ENCODE measurements at regions not wholly inside any gene's neighbourhood (a gene's known extent, or its start where the extent isn't known, plus 50 kb on each side); places are given as distances from the start of the nearest gene placed in this dataset.

DNA sequence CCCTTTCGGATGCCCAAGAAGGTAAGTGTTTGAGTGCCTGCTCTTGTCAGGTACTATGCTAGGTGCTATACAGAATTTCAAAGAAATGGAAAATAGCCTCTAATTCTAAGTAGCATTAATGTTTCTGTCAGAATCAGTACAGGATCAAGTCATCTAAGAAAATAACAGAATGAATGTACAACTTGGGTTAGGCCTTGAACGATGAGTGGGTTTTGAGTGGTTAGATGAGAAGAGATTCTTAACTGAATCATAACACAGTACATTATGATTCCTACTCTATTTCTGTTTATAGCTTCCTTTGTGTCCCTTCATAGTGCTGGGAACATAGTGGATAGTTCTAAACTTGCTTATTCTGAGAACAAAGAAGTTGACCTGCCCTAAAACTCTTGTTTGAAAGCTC is 253.9 kb downstream of the GLUD2 start:
- Histone ChIP-seq H3K27ac (ENCODE audit: low read depth in 1 of 3, low read length in 2 of 3) (no peak overlapping the region), H3K4me1 (ENCODE audit: control insufficient read depth in 3 of 3, insufficient read depth in 2 of 3, low read depth in 1 of 3, low read length in 2 of 3) (no peaks in the 10 kb centered on the region), H3K36me3 (ENCODE audit: control insufficient read depth in 3 of 3, insufficient read depth in 2 of 3, low read depth in 1 of 3, low read length in 3 of 3) (no peaks in the 10 kb centered on the region), H3K4me3 (ENCODE audit: low read depth in 1 of 3, low read length in 3 of 3) (no peak overlapping the region), H3K27me3 (ENCODE audit: control insufficient read depth in 3 of 3, insufficient read depth in 3 of 3, low read length in 3 of 3) (no peaks in the 10 kb centered on the region), H3K9me3 (ENCODE audit: control insufficient read depth in 2 of 2, insufficient read depth in 1 of 2, low read depth in 1 of 2, low read length in 1 of 2) (no peaks in the 10 kb centered on the region)
- FAIRE-seq (no peak), DNase-seq (no peak)
- 81 to 90% (median 88%) methylated on average over 2 of the region's 2 CpGs for WGBS, 3 donors

DNA sequence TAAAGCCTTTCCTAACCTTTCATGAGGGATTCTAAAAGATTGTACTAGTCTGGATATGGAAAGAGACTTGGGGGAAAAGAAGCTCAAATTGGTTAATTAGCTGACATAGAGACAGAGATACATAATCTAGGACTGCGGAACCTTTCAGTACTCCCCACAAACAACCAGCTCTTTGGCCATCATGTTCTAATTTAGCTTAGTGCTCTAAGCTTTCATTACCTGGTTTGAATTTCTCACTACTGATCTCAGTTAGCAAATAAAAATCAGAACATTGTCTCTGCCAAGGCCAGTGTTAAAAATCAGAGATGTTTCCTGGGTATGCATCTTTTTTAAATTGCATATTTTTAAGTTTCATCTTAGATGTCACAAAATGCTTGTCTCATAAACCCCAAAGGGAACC is 254.4 kb downstream of the GLUD2 start:
- Histone ChIP-seq H3K27ac (ENCODE audit: low read depth in 1 of 3, low read length in 2 of 3) (no peak overlapping the region), H3K9me3 (ENCODE audit: control insufficient read depth in 2 of 2, insufficient read depth in 1 of 2, low read depth in 1 of 2, low read length in 1 of 2) (no peaks in the 10 kb centered on the region), H3K27me3 (ENCODE audit: control insufficient read depth in 3 of 3, insufficient read depth in 3 of 3, low read length in 3 of 3) (no peaks in the 10 kb centered on the region), H3K4me1 (ENCODE audit: control insufficient read depth in 3 of 3, insufficient read depth in 2 of 3, low read depth in 1 of 3, low read length in 2 of 3) (no peaks in the 10 kb centered on the region), H3K36me3 (ENCODE audit: control insufficient read depth in 3 of 3, insufficient read depth in 2 of 3, low read depth in 1 of 3, low read length in 3 of 3) (no peaks in the 10 kb centered on the region), H3K4me3 (ENCODE audit: low read depth in 1 of 3, low read length in 3 of 3) (no peak overlapping the region)
- WGBS, 3 donors = 93 to 100% (median 95%) methylated on average over 1 of the region's 1 CpG
- DNase-seq (no peak), FAIRE-seq (no peak)

DNA sequence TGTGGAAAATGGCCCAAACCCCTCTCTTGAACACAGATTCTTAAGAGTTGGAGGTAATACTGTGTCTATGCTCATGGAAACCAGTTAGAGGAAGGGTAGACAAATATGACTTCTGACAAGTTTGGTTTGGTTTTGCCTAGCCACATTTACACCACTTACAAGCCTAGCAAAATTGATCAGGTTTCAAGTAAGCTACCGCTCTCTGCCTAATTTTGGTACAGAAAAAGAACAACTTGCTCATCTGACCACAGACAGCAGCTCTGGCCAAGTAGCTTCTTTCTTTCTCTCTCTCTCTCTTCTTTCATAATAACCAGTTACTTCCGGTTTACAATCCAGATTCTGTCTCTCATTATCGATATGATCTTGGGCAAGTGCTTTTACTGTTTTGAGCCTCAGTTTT is 260.0 kb downstream of the GLUD2 start:
- 61 to 88% (median 87%) methylated on average over 3 of the region's 3 CpGs for WGBS, 3 donors
- H3K4me1 ChIP-seq (ENCODE audit: control insufficient read depth in 3 of 3, insufficient read depth in 2 of 3, low read depth in 1 of 3, low read length in 2 of 3) = no peaks in the 10 kb centered on the region
- FAIRE-seq (no peak), DNase-seq (no peak)
- no peaks in the 10 kb centered on the region for H3K36me3 ChIP-seq (ENCODE audit: control insufficient read depth in 3 of 3, insufficient read depth in 2 of 3, low read depth in 1 of 3, low read length in 3 of 3)
- H3K4me3 ChIP-seq (ENCODE audit: low read depth in 1 of 3, low read length in 3 of 3) = no peak overlapping the region
- H3K9me3 ChIP-seq (ENCODE audit: control insufficient read depth in 2 of 2, insufficient read depth in 1 of 2, low read depth in 1 of 2, low read length in 1 of 2) = no peaks in the 10 kb centered on the region
- H3K27ac ChIP-seq (ENCODE audit: low read depth in 1 of 3, low read length in 2 of 3) = no peak overlapping the region
- H3K27me3 ChIP-seq (ENCODE audit: control insufficient read depth in 3 of 3, insufficient read depth in 3 of 3, low read length in 3 of 3) = no peaks in the 10 kb centered on the region

DNA sequence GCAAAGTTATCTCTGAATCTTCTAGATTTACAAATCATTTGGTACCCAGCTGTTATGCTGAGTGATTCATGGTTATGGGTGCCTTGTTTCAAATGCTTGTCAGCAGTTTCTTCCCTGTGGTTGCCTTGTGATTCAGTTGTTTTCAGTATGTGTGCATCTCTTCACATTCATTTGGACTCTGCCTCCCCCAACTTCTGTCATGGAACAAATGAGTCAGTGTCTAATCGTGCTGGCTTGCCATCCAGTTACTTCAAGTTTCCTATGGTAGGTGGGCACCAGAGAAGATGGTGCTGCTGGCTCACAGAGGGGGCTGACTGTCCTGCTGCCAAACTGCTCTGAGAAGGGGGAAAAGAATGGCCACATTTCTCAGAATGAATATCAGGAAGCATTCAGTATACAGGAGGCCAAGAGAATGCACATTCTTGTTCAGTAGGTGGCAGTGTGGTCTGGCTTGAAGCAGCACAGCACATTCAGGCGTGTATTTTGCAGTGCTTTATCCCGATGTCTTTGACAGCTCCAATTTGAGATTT is 260.9 kb downstream of the GLUD2 start:
- Histone ChIP-seq H3K27me3 (ENCODE audit: control insufficient read depth in 3 of 3, insufficient read depth in 3 of 3, low read length in 3 of 3) (no peaks in the 10 kb centered on the region), H3K27ac (ENCODE audit: low read depth in 1 of 3, low read length in 2 of 3) (no peak overlapping the region), H3K9me3 (ENCODE audit: control insufficient read depth in 2 of 2, insufficient read depth in 1 of 2, low read depth in 1 of 2, low read length in 1 of 2) (no peaks in the 10 kb centered on the region), H3K4me1 (ENCODE audit: control insufficient read depth in 3 of 3, insufficient read depth in 2 of 3, low read depth in 1 of 3, low read length in 2 of 3) (no peaks in the 10 kb centered on the region), H3K4me3 (ENCODE audit: low read depth in 1 of 3, low read length in 3 of 3) (no peak overlapping the region), H3K36me3 (ENCODE audit: control insufficient read depth in 3 of 3, insufficient read depth in 2 of 3, low read depth in 1 of 3, low read length in 3 of 3) (no peaks in the 10 kb centered on the region)
- FAIRE-seq = no peak
- WGBS, 3 donors = 6 to 21% (median 9%) methylated on average over 3 of the region's 3 CpGs
- DNase-seq = peak in 1 of 2 donors; percentile 7

DNA sequence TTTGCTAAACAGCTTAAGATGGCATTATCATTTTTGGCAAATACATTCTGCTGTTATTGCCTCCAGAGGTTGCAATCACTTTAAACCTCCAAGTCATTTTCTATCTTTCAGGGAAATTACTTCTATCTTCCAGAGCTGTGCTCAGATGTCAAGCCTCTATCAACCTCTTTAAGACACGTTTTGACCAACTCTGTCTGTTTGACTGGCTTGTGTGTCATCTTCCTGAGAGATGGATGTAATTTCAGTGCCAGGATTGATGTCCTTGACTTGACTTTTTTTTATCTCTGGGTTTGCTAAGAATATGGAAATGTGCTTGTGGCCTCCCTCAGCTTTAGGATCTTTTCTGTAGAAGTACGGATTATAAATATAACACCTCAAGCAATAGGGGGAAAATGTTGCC is 263.4 kb downstream of the GLUD2 start:
- no peak overlapping the region for H3K27ac ChIP-seq (ENCODE audit: low read depth in 1 of 3, low read length in 2 of 3)
- DNase-seq (no peak), FAIRE-seq (no peak)
- H3K36me3 ChIP-seq (ENCODE audit: control insufficient read depth in 3 of 3, insufficient read depth in 2 of 3, low read depth in 1 of 3, low read length in 3 of 3) = no peaks in the 10 kb centered on the region
- H3K9me3 ChIP-seq (ENCODE audit: control insufficient read depth in 2 of 2, insufficient read depth in 1 of 2, low read depth in 1 of 2, low read length in 1 of 2) = no peaks in the 10 kb centered on the region
- WGBS, 3 donors = 45 to 67% (median 47%) methylated on average over 2 of the region's 2 CpGs
- H3K27me3 ChIP-seq (ENCODE audit: control insufficient read depth in 3 of 3, insufficient read depth in 3 of 3, low read length in 3 of 3) = no peaks in the 10 kb centered on the region
- H3K4me3 ChIP-seq (ENCODE audit: low read depth in 1 of 3, low read length in 3 of 3) = no peak overlapping the region
- H3K4me1 ChIP-seq (ENCODE audit: control insufficient read depth in 3 of 3, insufficient read depth in 2 of 3, low read depth in 1 of 3, low read length in 2 of 3) = no peaks in the 10 kb centered on the region

DNA sequence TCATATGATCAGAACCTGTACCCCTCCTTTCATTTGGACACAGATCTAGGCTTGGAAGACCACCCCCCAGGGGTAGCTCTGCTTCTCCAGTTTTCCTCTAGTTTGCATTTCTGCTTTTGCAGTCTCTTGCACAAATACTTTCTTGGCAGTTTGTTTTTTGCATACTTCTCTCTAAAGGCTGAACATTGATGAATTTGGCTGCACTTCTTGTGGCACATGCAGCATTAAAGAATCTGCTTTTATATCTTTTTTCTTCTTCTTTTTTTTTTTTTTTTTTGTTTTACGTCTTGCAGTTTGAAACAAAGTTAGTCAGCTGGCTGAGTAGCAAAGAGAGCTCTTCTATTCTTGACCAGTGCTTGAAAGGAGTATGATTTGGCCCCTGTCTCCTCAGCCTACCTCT is 273.0 kb downstream of the GLUD2 start:
- H3K36me3 ChIP-seq (ENCODE audit: control insufficient read depth in 3 of 3, insufficient read depth in 2 of 3, low read depth in 1 of 3, low read length in 3 of 3) = no peaks in the 10 kb centered on the region
- H3K4me3 ChIP-seq (ENCODE audit: low read depth in 1 of 3, low read length in 3 of 3) = no peak overlapping the region
- no peak overlapping the region for H3K27ac ChIP-seq (ENCODE audit: low read depth in 1 of 3, low read length in 2 of 3)
- 50 to 93% (median 85%) methylated on average over 1 of the region's 1 CpG for WGBS, 3 donors
- H3K4me1 ChIP-seq (ENCODE audit: control insufficient read depth in 3 of 3, insufficient read depth in 2 of 3, low read depth in 1 of 3, low read length in 2 of 3) = no peaks in the 10 kb centered on the region
- H3K27me3 ChIP-seq (ENCODE audit: control insufficient read depth in 3 of 3, insufficient read depth in 3 of 3, low read length in 3 of 3) = no peaks in the 10 kb centered on the region
- H3K9me3 ChIP-seq (ENCODE audit: control insufficient read depth in 2 of 2, insufficient read depth in 1 of 2, low read depth in 1 of 2, low read length in 1 of 2) = no peaks in the 10 kb centered on the region
- FAIRE-seq (no peak), DNase-seq (no peak)

DNA sequence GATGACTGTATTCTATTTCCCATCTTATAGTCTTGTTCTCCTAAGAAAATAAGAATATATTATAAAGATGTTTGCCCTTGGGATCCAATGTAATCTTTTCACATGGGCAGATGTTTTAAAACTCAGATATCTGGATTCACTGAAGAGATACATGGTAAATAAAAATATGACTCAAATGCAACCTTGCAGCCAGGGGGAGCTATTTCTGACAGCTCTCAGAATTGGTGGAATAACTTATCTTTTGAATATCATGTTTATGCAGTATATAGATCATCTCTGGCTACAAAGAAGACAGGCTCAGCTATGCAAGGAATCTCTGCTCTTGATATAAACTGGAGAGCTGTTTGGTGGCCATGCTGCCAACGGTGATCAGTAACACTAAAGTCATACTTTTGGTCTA is 274.7 kb downstream of the GLUD2 start:
- FAIRE-seq (peak; percentile 47), DNase-seq (no peak)
- no peaks in the 10 kb centered on the region for H3K4me1 ChIP-seq (ENCODE audit: control insufficient read depth in 3 of 3, insufficient read depth in 2 of 3, low read depth in 1 of 3, low read length in 2 of 3)
- H3K27ac ChIP-seq (ENCODE audit: low read depth in 1 of 3, low read length in 2 of 3) = no peak overlapping the region
- no peak overlapping the region for H3K4me3 ChIP-seq (ENCODE audit: low read depth in 1 of 3, low read length in 3 of 3)
- 36 to 74% (median 57%) methylated on average over 1 of the region's 1 CpG for WGBS, 3 donors
- H3K36me3 ChIP-seq (ENCODE audit: control insufficient read depth in 3 of 3, insufficient read depth in 2 of 3, low read depth in 1 of 3, low read length in 3 of 3) = no peaks in the 10 kb centered on the region
- no peaks in the 10 kb centered on the region for H3K9me3 ChIP-seq (ENCODE audit: control insufficient read depth in 2 of 2, insufficient read depth in 1 of 2, low read depth in 1 of 2, low read length in 1 of 2)
- no peaks in the 10 kb centered on the region for H3K27me3 ChIP-seq (ENCODE audit: control insufficient read depth in 3 of 3, insufficient read depth in 3 of 3, low read length in 3 of 3)

DNA sequence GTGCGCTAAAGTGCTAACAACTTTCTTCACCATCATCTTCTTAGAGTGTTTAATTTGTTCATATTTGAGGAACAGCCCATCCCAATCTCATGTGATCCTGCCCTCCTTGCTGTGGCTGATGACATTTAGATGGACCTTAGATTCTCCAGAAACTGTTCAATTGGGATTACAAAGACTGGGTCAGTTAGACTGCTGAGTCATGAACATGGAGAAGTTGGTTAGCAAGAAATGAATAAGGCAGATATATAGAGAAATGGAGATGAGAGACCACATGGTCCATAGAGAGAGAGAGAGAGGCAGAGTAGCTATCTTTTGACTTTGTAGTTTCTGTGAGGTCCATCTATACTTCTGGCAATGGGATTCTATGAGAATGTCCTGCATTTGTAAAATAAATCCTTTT is 275.9 kb downstream of the GLUD2 start:
- H3K4me3 ChIP-seq (ENCODE audit: low read depth in 1 of 3, low read length in 3 of 3) = no peak overlapping the region
- H3K27ac ChIP-seq (ENCODE audit: low read depth in 1 of 3, low read length in 2 of 3) = no peak overlapping the region
- WGBS, 3 donors = 75 to 100% (median 94%) methylated on average over 1 of the region's 1 CpG
- H3K4me1 ChIP-seq (ENCODE audit: control insufficient read depth in 3 of 3, insufficient read depth in 2 of 3, low read depth in 1 of 3, low read length in 2 of 3) = no peaks in the 10 kb centered on the region
- no peaks in the 10 kb centered on the region for H3K27me3 ChIP-seq (ENCODE audit: control insufficient read depth in 3 of 3, insufficient read depth in 3 of 3, low read length in 3 of 3)
- H3K9me3 ChIP-seq (ENCODE audit: control insufficient read depth in 2 of 2, insufficient read depth in 1 of 2, low read depth in 1 of 2, low read length in 1 of 2) = no peaks in the 10 kb centered on the region
- no peak for DNase-seq
- FAIRE-seq = no peak
- H3K36me3 ChIP-seq (ENCODE audit: control insufficient read depth in 3 of 3, insufficient read depth in 2 of 3, low read depth in 1 of 3, low read length in 3 of 3) = no peaks in the 10 kb centered on the region

DNA sequence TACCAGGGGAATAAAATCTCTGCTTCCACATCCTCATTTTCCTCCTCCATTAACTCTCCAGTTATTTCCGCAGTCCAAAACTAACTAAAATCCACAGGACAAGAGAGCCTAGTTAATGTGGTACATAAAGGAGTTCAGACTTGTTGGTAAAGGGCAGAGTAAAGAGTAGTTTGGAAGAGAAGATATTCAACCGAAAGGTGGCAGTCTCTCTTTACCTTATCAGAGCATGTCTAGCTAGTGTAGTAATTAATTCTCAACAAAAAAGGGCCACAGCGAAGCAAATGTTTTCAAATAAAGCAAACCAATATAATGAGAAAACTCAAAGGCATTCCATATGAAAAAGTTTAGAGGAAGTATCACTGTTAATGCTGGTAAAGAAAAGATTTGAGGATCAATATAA is 286.5 kb downstream of the GLUD2 start:
- H3K36me3 ChIP-seq (ENCODE audit: control insufficient read depth in 3 of 3, insufficient read depth in 2 of 3, low read depth in 1 of 3, low read length in 3 of 3) = no peaks in the 10 kb centered on the region
- H3K27ac ChIP-seq (ENCODE audit: low read depth in 1 of 3, low read length in 2 of 3) = no peak overlapping the region
- H3K27me3 ChIP-seq (ENCODE audit: control insufficient read depth in 3 of 3, insufficient read depth in 3 of 3, low read length in 3 of 3) = no peaks in the 10 kb centered on the region
- WGBS, 3 donors = 37 to 53% (median 40%) methylated on average over 3 of the region's 3 CpGs
- no peaks in the 10 kb centered on the region for H3K9me3 ChIP-seq (ENCODE audit: control insufficient read depth in 2 of 2, insufficient read depth in 1 of 2, low read depth in 1 of 2, low read length in 1 of 2)
- H3K4me3 ChIP-seq (ENCODE audit: low read depth in 1 of 3, low read length in 3 of 3) = no peak overlapping the region
- DNase-seq (peak in 1 of 2 donors; percentile 1), FAIRE-seq (no peak)
- no peaks in the 10 kb centered on the region for H3K4me1 ChIP-seq (ENCODE audit: control insufficient read depth in 3 of 3, insufficient read depth in 2 of 3, low read depth in 1 of 3, low read length in 2 of 3)
